Retina (tissue), 1 donor: ENCODE measurements at regions not wholly inside any gene's neighbourhood (a gene's known extent, or its start where the extent isn't known, plus 50 kb on each side); places are given as distances from the start of the nearest gene placed in this dataset.
A peak's percentile ranks its signal among the peaks of the same experiment; 100 is the strongest.

Experiments
- DNase-seq: peaks from one replicate; pipeline ENCODE4 v3.0.0-alpha.2; 2016

DNA sequence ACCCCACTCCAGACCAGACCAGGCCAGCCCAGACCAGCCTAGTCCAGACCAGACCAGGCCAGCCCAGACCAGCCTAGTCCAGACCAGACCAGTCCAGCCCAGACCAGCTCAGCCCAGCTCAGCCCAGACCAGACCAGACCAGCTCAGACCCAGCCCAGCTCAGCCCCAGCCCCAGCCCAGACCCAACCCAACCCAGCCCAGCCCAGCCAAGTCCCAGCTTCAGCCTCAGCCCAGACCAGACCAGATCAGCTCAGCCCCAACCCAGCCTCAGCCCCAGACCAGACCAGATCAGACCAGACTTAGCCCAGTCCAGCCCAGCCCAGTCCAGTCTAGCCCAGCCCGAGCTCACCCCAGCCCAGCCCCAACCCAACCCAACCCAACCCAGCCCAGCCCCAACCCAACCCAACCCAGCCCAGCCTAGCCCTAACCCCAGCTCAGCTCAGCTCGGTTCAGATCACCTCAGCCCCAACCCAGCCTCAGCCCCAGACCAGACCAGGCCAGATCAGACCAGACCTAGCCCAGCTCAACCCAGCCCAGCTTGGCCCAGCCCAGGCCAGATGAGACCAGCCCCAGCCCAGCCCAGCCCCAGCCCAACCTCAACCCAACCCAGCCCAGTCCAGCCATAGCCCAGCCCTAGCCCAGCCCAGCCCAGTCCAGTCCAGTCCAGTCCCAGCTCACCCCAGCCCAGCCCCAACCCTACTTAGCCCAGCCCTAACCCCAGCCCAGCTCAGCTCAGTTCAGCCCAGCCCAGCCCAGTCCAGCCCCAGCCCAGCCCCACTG is 204.7 kb downstream of the BCL11B start:
- no peak for DNase-seq

- DNase-seq = no peak
These were observed 204.1 kb downstream of the BCL11B start for GRCh38 chr14:99067927-99068326.

- no peak for DNase-seq
These were observed 202.1 kb downstream of the BCL11B start for GRCh38 chr14:99069946-99070345.

GRCh38 chr14:99072433-99072832 is 199.6 kb downstream of the BCL11B start:
- no peak for DNase-seq

DNA sequence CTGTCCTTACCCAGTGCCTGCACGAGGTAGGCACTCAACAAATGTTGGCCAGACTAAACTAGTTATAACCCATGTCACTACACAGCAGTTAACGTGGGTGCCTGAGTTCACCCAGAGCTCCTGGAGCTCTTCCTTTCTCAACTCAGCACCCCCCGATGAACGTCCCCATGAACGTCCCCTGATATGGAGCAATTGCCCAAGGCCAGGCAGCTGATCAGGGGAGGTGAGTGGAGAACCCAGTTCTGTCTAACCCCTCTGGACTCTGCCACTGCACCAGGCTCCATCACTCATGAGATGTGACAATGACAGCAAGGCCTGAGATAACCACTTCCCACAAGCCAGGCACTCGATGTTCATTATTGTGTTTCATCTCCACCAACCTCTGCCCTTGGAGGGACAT is 199.0 kb downstream of the BCL11B start:
- no peak for DNase-seq

- DNase-seq = no peak
These were observed 198.6 kb downstream of the BCL11B start for GRCh38 chr14:99073431-99073830.

- DNase-seq = no peak
These were observed 196.9 kb downstream of the BCL11B start for GRCh38 chr14:99075061-99075460.

DNA sequence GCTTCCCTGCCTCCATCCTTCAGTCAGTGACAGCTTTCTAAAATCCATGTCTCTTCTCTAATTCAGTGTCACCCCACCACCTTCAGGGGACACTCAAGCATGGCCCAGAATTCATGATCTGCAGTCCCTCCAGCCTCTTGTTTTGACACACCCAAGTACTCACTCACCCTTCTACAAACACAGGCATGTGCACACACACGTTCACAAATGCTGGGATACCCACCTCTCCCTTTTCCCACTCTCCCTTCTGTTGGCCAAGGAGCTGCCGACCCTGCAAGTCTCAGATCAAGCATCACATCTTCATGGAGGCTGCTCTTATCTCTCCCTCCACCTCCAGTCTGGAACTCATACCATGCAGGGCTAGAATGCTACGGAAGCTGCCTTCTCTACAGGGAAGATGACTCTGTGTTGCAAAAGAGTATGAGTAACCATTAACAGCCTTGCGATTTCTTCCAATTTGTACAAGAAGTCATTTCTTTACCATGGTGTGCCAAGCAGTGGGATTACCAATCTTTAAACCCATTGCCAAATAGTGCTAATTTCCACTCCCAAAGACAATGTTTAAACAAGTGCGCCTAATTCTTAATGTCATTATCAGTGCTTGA is 196.1 kb downstream of the BCL11B start:
- no peak for DNase-seq

- no peak for DNase-seq
These were observed 194.7 kb downstream of the BCL11B start for GRCh38 chr14:99077076-99077843.

DNA sequence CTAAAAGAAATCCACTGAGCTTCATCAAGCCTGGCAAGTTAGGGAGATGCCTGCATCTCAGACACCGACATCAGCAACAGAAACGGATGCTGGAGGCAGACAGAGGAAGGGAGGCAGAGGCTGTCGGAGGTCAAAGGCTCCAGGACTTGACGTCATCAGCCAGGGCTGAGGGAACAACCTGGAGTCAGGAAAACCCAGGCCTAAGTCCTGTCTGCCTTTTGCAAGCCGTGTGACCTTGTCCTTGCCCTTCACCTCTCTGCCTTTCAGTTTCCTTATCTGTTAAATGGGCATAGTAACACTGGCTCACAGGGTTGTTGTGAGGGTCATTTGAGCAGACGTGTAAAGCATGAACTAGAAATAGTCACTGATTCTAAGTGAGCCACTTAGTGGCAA is 194.2 kb downstream of the BCL11B start:
- no peak for DNase-seq

- no peak for DNase-seq
These were observed 193.6 kb downstream of the BCL11B start for GRCh38 chr14:99078426-99078825.

DNA sequence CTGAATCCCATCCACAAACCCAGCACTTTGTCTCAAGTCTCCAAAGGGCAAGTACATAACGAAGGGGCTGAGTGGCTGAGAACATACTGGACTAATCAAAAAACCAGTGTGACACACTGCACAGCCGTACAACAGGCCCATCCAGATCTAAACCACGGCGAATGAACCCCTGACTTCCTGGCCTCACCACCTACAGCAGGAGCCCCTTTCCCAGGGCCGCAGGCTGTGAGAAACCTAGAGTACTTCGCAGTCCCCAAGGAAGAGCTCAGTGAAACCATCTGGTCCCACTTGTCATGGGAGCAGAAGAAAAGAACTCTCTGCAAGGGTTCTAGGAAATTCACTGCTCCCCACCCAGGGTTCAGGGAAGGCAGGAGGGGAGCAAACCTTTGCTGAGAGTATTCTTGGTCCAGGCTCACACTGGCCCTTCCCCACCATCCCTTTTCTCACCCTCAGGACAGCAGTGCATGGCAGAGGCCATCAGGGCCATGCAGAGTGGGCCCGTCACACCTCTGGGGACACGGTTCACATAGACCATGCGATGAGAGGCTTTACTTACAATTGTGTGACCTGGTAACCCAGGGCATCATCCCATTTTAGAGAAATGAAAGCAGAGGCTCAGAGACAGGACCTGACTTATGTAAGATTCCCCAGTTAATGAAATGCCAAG is 192.8 kb downstream of the BCL11B start:
- DNase-seq = no peak

GRCh38 chr14:99080306-99080705 is 191.7 kb downstream of the BCL11B start:
- no peak for DNase-seq

DNA sequence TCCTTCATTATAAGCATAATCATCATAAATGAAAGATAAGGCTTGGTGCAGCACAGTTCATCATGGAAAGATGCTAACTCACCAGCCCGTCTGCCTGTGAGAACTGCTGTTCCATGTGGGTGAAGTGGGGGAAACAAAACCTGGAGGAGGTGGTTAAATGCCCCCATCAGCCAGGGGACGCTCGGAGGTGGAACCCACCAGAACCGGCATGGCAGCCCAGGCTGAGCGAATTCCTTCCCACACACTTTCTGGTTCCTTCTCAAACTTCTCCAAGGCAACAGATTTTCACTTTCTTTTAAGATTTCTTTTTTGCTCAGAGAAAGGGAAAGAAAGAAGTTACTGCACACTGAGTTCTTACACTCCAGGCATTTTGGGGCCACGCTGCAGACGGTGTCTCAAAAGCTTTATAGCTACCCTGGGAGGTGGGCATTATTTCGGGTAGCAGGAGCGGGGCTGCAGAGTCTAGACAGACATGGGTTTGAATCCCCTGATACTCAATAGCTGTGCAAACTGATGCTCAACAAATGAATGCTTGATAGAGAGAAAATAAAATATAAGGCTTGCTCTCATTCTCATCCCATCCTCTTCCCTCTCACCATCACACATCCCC is 190.7 kb downstream of the BCL11B start:
- DNase-seq = no peak

DNA sequence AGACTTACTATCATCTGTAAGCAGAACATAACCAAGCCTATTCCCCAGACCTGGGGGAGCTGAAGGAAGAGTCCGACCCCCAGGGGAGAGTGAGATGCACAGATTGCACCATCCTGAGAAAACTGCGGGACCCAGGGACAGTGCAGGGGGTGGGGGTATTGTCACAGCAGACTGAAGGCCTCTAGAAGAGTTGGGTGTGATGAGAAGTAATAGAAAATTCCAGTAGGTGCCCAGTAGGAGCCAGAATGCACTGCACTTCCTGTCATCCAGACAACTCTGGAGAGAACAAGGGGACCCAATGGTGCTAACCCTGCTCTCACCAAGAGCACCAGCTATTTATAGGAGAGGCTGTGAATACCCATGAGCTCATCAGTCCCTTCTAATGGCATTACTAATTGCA is 190.1 kb downstream of the BCL11B start:
- DNase-seq = no peak

DNA sequence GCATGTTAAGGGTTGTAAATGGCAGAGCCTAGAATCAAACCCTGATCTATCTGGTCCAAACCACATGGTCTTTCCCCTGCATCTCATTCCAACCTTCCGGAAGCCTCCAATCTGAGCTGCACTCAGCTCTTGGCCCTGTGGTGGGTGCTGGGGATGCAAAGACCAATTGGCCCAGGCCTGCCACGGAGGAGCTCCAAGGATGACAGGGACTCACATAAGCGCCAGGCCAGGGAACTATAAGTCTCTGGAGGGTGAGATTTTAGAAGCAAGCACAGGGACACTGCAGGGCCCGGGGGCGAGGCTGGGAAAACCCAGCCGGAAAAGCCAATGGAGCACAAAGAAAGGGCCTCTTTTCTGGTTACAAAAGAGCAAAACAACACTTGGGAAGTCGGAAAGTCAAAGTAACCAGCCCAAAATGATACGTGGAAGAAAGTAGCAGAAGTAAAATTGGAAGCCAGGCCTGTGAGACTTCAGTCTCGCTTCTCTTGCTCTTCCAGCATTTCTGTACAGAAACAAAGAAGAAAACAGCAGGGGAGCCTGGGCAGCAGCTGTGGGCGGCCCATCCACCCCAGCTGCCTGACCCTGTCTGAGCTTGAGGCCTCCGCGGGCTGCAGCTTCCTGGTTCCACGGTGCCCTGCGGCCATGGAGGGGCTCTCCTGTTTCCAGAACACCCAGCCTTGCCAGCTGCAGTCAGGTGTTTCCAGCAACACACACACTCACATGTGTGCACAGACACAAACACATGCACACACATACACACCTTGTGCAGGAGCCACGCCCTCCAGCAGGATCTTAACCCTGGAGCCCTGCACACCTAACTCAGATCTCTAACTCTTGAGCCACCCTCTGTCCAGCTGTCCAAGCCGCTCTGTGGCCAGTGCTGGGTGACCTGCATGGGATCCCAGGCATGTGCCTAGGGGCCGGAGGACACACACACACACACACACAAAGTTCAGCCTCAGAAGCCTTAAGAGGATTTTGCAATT is 178.2 kb downstream of the BCL11B start:
- DNase-seq = peak; percentile 88

GRCh38 chr14:99094901-99095300 is 177.1 kb downstream of the BCL11B start:
- no peak for DNase-seq

DNA sequence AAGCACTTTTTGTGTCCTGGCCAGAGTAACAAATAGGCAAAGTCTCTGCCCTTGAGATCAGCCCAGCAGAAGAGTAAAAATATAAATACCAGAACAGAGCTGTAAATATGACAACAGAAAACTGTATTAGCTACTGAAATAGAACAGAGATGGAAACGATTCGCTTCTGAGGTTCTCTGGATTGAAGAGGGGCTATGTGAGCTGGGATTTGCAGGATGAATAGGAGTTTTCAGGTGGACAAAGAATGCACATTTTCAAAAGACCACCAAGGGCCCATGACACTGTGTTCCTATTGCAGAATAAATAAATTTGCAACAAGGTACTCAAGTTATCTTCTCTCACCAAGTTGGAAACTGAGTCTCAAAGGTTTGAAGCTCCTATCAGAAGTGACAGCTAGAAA is 176.6 kb downstream of the BCL11B start:
- DNase-seq = no peak

GRCh38 chr14:99098199-99098598 is 173.8 kb downstream of the BCL11B start:
- DNase-seq = no peak

DNA sequence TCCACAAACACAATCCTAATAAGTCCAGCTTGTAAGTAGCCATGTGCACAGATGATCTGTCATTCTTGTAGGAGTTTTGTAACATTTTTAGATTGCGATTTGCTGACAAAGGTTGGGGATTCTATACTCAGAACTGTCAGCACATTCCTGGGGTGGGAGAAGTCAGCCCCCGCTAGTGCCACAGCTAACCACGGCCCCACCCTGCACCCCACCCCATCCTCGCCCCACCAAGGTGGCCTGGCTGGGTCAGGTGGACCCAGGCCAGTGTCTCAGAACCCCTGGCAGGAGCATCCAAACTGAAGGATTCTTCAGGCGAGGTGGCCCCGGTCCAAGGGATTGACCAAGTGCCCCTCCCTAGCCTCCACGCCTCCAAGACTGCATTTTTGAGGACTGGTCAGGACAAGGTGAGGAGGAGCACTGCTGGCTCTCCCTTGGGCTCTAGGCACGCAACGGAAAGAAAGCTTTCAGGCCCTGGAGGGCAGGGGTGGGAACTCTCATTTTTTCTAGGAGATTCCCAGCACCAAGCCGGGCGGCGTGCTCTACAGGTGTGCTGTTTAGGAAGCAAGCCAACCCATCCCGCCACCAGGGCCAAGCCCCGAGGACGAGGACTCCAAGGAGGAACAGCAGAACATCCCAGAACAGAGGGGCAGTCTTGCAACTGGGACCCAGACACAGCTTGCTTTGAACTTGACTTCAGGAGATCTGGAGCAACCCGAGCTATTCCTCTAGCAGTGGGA is 172.8 kb downstream of the BCL11B start:
- DNase-seq = no peak
